CD14-positive monocyte (primary cell): ENCODE measurements at regions not wholly inside any gene's neighbourhood (a gene's known extent, or its start where the extent isn't known, plus 50 kb on each side); places are given as distances from the start of the nearest gene placed in this dataset.
"Not testable (repeated sequence)": the region's sequence is repeated elsewhere in the genome, so short reads cannot be mapped to it uniquely, and the experiment has no call there.

Source experiments
- DNase-seq, 3 donors: peaks; one replicate each; pipeline ENCODE4 v3.0.0-alpha.2; 2011 to 2022
- H2AFZ ChIP-seq: 2 replicates; pipeline ENCODE4 v1.6.0; 2012; ENCODE audit warnings: mild to moderate bottlenecking, low read depth, low read length, inconsistent platforms; ENCODE audit not compliant: insufficient read depth, poor library complexity, severe bottlenecking
- H3K27ac ChIP-seq, 2 donors: 1 replicate in 1 of 2; 2 replicates in 1 of 2; pipeline ENCODE4 v1.5.1; 2012 to 2013; ENCODE audit warnings: low read length in 2 of 2, control low read depth in 1 of 2, inconsistent platforms in 1 of 2, low read depth in 1 of 2, mild to moderate bottlenecking in 1 of 2
- H3K27me3 ChIP-seq, 2 donors: one replicate each; pipeline versions ENCODE4 v1.6.0 to v1.6.1; 2011 to 2013; ENCODE audit warnings: low read length in 2 of 2; ENCODE audit not compliant: control insufficient read depth in 2 of 2, insufficient read depth in 2 of 2
- H3K36me3 ChIP-seq, 2 donors: replicated peaks in 1 of 2; 1 replicate in 1 of 2; 2 replicates in 1 of 2; pipeline versions ENCODE4 v1.5.1 to v1.6.1; 2012 to 2013; ENCODE audit warnings: low read length in 2 of 2, control low read depth in 1 of 2, inconsistent platforms in 1 of 2, mild to moderate bottlenecking in 1 of 2; ENCODE audit not compliant: insufficient read depth in 2 of 2, control insufficient read depth in 1 of 2
- H3K4me1 ChIP-seq, 2 donors: 1 replicate in 1 of 2; 2 replicates in 1 of 2; pipeline versions ENCODE4 v1.5.1 to v1.6.1; 2012 to 2013; ENCODE audit warnings: low read length in 2 of 2, control low read depth in 1 of 2, inconsistent platforms in 1 of 2, mild to moderate bottlenecking in 1 of 2, moderate library complexity in 1 of 2; ENCODE audit not compliant: insufficient read depth in 2 of 2, control insufficient read depth in 1 of 2
- H3K4me2 ChIP-seq: replicated peaks from 2 replicates; pipeline ENCODE3; 2012; ENCODE audit warnings: low read length, moderate library complexity, mild to moderate bottlenecking; ENCODE audit not compliant: poor library complexity, severe bottlenecking; ENCODE audit errors: extremely low read depth
- H3K4me3 ChIP-seq, 3 experiments: fragments of 200-600 bp in 1 of 3; sonication (generic) in 1 of 3; replicated peaks in 1 of 3; 1 replicate in 2 of 3; 2 replicates in 1 of 3; pipeline ENCODE4 v1.5.1; 2011 to 2013; ENCODE audit warnings: low read length in 3 of 3, mild to moderate bottlenecking in 3 of 3, control low read depth in 2 of 3, low read depth in 2 of 3, inconsistent platforms in 1 of 3, moderate library complexity in 1 of 3
- H3K79me2 ChIP-seq: 2 replicates; pipeline ENCODE4 v1.6.0; 2012; ENCODE audit warnings: mild to moderate bottlenecking, control low read depth, inconsistent platforms, low read length, moderate library complexity; ENCODE audit not compliant: insufficient read depth
- H3K9ac ChIP-seq: 2 replicates; pipeline ENCODE4 v1.6.0; 2017; ENCODE audit warnings: low read length, mild to moderate bottlenecking; ENCODE audit not compliant: insufficient read depth, poor library complexity, severe bottlenecking
- H3K9me3 ChIP-seq, 2 donors: replicated peaks in 1 of 2; 1 replicate in 1 of 2; 2 replicates in 1 of 2; pipeline versions ENCODE4 v1.5.1 to v1.6.1; 2012 to 2013; ENCODE audit warnings: low read length in 2 of 2, control low read depth in 1 of 2; ENCODE audit not compliant: control insufficient read depth in 1 of 2, insufficient read depth in 1 of 2
- H4K20me1 ChIP-seq: 2 replicates; pipeline ENCODE4 v1.6.0; 2012; ENCODE audit warnings: mild to moderate bottlenecking, low read length, control low read depth, moderate library complexity; ENCODE audit not compliant: insufficient read depth
- H3K27ac Mint-ChIP-seq, 7 donors: one replicate each; pipeline ENCODE4 v1.8.0; 2020; ENCODE audit warnings: mild to moderate bottlenecking in 7 of 7, mixed read lengths in 7 of 7, moderate library complexity in 6 of 7, inconsistent platforms in 2 of 7
- H3K27me3 Mint-ChIP-seq, 3 donors: one replicate each; pipeline ENCODE4 v1.8.0; 2021 to 2022; ENCODE audit warnings: low read depth in 3 of 3, mild to moderate bottlenecking in 3 of 3, mixed read lengths in 3 of 3, moderate library complexity in 3 of 3, inconsistent platforms in 1 of 3
- H3K36me3 Mint-ChIP-seq, 2 donors: one replicate each; pipeline ENCODE4 v1.8.0; 2020; ENCODE audit warnings: mixed read lengths in 2 of 2, inconsistent platforms in 1 of 2, mild to moderate bottlenecking in 1 of 2
- H3K4me1 Mint-ChIP-seq: one replicate; pipeline ENCODE4 v1.8.0; 2020; ENCODE audit warnings: mild to moderate bottlenecking, mixed read lengths
- H3K4me3 Mint-ChIP-seq, 2 donors: one replicate each; pipeline ENCODE4 v1.8.0; 2020; ENCODE audit warnings: mild to moderate bottlenecking in 2 of 2, mixed read lengths in 2 of 2, moderate library complexity in 1 of 2
- H3K9me3 Mint-ChIP-seq, 7 donors: one replicate each; pipeline ENCODE4 v1.8.0; 2020 to 2022; ENCODE audit warnings: mixed read lengths in 7 of 7, mild to moderate bottlenecking in 6 of 7, moderate library complexity in 6 of 7, inconsistent platforms in 2 of 7
- CTCF ChIP-seq: fragments of 200-600 bp; IDR thresholded peaks from one replicate; pipeline ENCODE4 v1.8.0; 2022; ENCODE audit warnings: antibody characterized with exemption, mild to moderate bottlenecking
- WGBS: methylation state at CpG from one replicate; pipeline ENCODE4 v1.1.5; 2013; ENCODE audit warnings: missing lambda C conversion rate; ENCODE audit not compliant: insufficient coverage; 5-methylcytosine and 5-hydroxymethylcytosine counted together
- intact Hi-C, 2 donors: fragments of 100-400 bp; cut with micrococcal nuclease; formaldehyde crosslinking; loops; one replicate each; pipeline versions ENCODE4 v1.15.0 to v1.15.1; 2023

DNA sequence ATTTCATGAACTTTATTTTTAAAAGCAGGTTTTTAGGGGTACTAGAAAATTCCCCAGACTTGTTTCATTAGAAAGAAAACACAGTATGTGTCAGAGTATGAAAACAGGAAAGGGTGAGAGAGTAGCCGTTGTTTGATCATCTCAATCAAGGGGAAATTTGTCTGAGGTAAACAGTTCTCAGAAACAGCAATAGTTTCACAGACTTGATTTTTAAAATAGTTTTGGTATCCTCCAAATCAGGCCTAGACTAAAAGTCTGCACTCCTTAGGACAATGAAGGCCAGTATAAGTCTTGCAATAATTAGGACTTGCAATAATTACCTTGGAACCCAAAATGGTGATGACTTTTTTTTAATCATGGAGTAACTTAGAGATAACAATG, 176.6 kb upstream of the TAB2 start:
- WGBS: no CpG with 5 or more reads among the region's 1 CpG
- H4K20me1 ChIP-seq: no peaks in the 10 kb centered on the region
- no peaks in the 10 kb centered on the region for H3K27me3 ChIP-seq
- Mint-ChIP-seq H3K9me3 (peaks cover 0 to 2% (median 0%) of the 10 kb centered on the region in 7 donors), H3K27me3 (peaks cover 0 to 3% (median 0%) of the 10 kb centered on the region in 3 donors), H3K4me3 (no peak overlapping the region), H3K4me1 (peaks cover 18% of the 10 kb centered on the region), H3K27ac (peak overlapping the region in 1 of 7 donors; percentile 39), H3K36me3 (no peaks in the 10 kb centered on the region)
- H3K4me3 ChIP-seq: no peak overlapping the region
- H3K4me1 ChIP-seq: peaks cover 10 to 11% of the 10 kb centered on the region in 2 donors
- H2AFZ ChIP-seq: peak overlapping the region; percentile 52
- no peak for DNase-seq
- no peaks in the 10 kb centered on the region for H3K36me3 ChIP-seq
- no peak overlapping the region for H3K27ac ChIP-seq
- H3K9me3 ChIP-seq: no peaks in the 10 kb centered on the region
- no peak for TF ChIP-seq CTCF
- H3K79me2 ChIP-seq: no peaks in the 10 kb centered on the region
- intact Hi-C loops: no loop called here
- no peak overlapping the region for H3K4me2 ChIP-seq
- H3K9ac ChIP-seq: no peak overlapping the region

- H3K36me3 ChIP-seq: no peaks in the 10 kb centered on the region
- H3K4me3 Mint-ChIP-seq: no peak overlapping the region
- no peaks in the 10 kb centered on the region for H4K20me1 ChIP-seq
- peaks cover 0 to 3% (median 0%) of the 10 kb centered on the region in 7 donors for H3K9me3 Mint-ChIP-seq
- peaks cover 26% of the 10 kb centered on the region for H3K4me1 Mint-ChIP-seq
- WGBS: 100% methylated on average over 1 of the region's 2 CpGs
- intact Hi-C loops: no loop called here
- H3K9ac ChIP-seq: no peak overlapping the region
- H3K79me2 ChIP-seq: no peaks in the 10 kb centered on the region
- H3K9me3 ChIP-seq: no peaks in the 10 kb centered on the region
- H3K4me3 ChIP-seq: no peak overlapping the region
- H3K27ac ChIP-seq: no peak overlapping the region
- no peak for TF ChIP-seq CTCF
- no peaks in the 10 kb centered on the region for H3K27me3 ChIP-seq
- H3K36me3 Mint-ChIP-seq: no peaks in the 10 kb centered on the region
- no peak overlapping the region for H3K27ac Mint-ChIP-seq
- no peak overlapping the region for H3K4me2 ChIP-seq
- peaks cover 0 to 3% (median 0%) of the 10 kb centered on the region in 3 donors for H3K27me3 Mint-ChIP-seq
- no peak for DNase-seq
- H2AFZ ChIP-seq: no peak overlapping the region
- peaks cover 13 to 16% of the 10 kb centered on the region in 2 donors for H3K4me1 ChIP-seq
Measured at GRCh38 chr6:149142924-149143429, 174.5 kb upstream of the TAB2 start.

DNA sequence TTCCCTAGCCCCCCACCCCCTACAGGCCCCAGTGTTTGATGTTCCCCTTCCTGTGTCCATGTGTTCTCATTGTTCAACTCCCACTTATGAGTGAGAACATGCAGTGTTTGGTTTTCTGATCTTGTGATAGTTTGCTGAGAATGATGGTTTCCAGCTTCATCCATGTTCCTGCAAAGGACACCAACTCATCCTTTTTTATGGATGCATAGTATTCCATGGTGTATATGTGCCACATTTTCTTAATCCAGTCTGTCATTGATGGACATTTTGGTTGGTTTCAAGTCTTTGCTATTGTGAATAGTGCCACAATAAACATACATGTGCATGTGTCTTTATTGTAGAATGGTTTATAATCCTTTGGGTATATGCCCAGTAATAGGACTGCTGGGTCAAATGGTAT, 171.7 kb upstream of the TAB2 start:
- H3K9me3 ChIP-seq, H3K4me3 ChIP-seq, H2AFZ ChIP-seq, H3K27me3 ChIP-seq, H3K9ac ChIP-seq, H3K27ac Mint-ChIP-seq, intact Hi-C loops, H3K27me3 Mint-ChIP-seq, H3K36me3 ChIP-seq, H3K36me3 Mint-ChIP-seq, H3K4me3 Mint-ChIP-seq, H3K9me3 Mint-ChIP-seq, H3K4me2 ChIP-seq, H3K79me2 ChIP-seq, H4K20me1 ChIP-seq, DNase-seq, H3K27ac ChIP-seq: not testable (repeated sequence)
- H3K4me1 Mint-ChIP-seq: peaks cover 26% of the 10 kb centered on the region
- peaks cover 16 to 20% of the 10 kb centered on the region in 2 donors for H3K4me1 ChIP-seq
